ENCODE measurements at regions not wholly inside any gene's neighbourhood (a gene's known extent, or its start where the extent isn't known, plus 50 kb on each side); places are given as distances from the start of the nearest gene placed in this dataset.
A peak's percentile ranks its signal among the peaks of the same experiment; 100 is the strongest.

- Histone ChIP-seq H3K79me2 (ENCODE audit: control insufficient read depth, low read length) (no peaks in the 10 kb centered on the region), H3K4me1 (ENCODE audit: control insufficient read depth, low read length) (no peaks in the 10 kb centered on the region), H3K36me3 (ENCODE audit: control insufficient read depth, low read length) (no peaks in the 10 kb centered on the region), H3F3A (ENCODE audit: control insufficient read depth, insufficient read depth) (no peaks in the 10 kb centered on the region), H3K9me3 (ENCODE audit: control insufficient read depth, insufficient read depth, low read length) (no peaks in the 10 kb centered on the region), H3K27me3 (ENCODE audit: control insufficient read depth, low read length) (no peaks in the 10 kb centered on the region), H3K4me3 (ENCODE audit: low read length) (no peak overlapping the region), H4K20me1 (ENCODE audit: control insufficient read depth, insufficient read depth, low read depth, low read length) (no peaks in the 10 kb centered on the region), H3K27ac (ENCODE audit: low read depth, low read length) (no peak overlapping the region), H3K9me2 (replicated peaks; ENCODE audit: control insufficient read depth, low read length) (no peaks in the 10 kb centered on the region), H3K4me2 (ENCODE audit: low read length) (no peak overlapping the region)
- TF ChIP-seq CTCF (IDR thresholded peaks at IDR 0.05; ENCODE audit: low read depth, low read length, poor library complexity, severe bottlenecking) (no peak), EZH2phosphoT487 (IDR thresholded peaks at IDR 0.05; ENCODE audit: borderline replicate concordance, low read length) (no peak)
Observed at GRCh38 chr16:5607169-5607568, 509.6 kb upstream of the EEF2KMT start.

GRCh38 chr16:5605404-5605803 is 507.8 kb upstream of the EEF2KMT start:
- H3K4me1 ChIP-seq (ENCODE audit: control insufficient read depth, low read length) = no peaks in the 10 kb centered on the region
- no peaks in the 10 kb centered on the region for H3K9me2 ChIP-seq (replicated peaks; ENCODE audit: control insufficient read depth, low read length)
- no peak overlapping the region for H3K4me3 ChIP-seq (ENCODE audit: low read length)
- H3K27ac ChIP-seq (ENCODE audit: low read depth, low read length) = no peak overlapping the region
- no peaks in the 10 kb centered on the region for H4K20me1 ChIP-seq (ENCODE audit: control insufficient read depth, insufficient read depth, low read depth, low read length)
- no peak overlapping the region for H3K4me2 ChIP-seq (ENCODE audit: low read length)
- no peaks in the 10 kb centered on the region for H3K79me2 ChIP-seq (ENCODE audit: control insufficient read depth, low read length)
- no peaks in the 10 kb centered on the region for H3F3A ChIP-seq (ENCODE audit: control insufficient read depth, insufficient read depth)
- H3K27me3 ChIP-seq (ENCODE audit: control insufficient read depth, low read length) = no peaks in the 10 kb centered on the region
- no peaks in the 10 kb centered on the region for H3K9me3 ChIP-seq (ENCODE audit: control insufficient read depth, insufficient read depth, low read length)
- H3K36me3 ChIP-seq (ENCODE audit: control insufficient read depth, low read length) = no peaks in the 10 kb centered on the region
- TF ChIP-seq CTCF (IDR thresholded peaks at IDR 0.05; ENCODE audit: low read depth, low read length, poor library complexity, severe bottlenecking) (no peak), EZH2phosphoT487 (IDR thresholded peaks at IDR 0.05; ENCODE audit: borderline replicate concordance, low read length) (no peak)

- H4K20me1 ChIP-seq (ENCODE audit: control insufficient read depth, insufficient read depth, low read depth, low read length) = no peaks in the 10 kb centered on the region
- no peaks in the 10 kb centered on the region for H3F3A ChIP-seq (ENCODE audit: control insufficient read depth, insufficient read depth)
- H3K79me2 ChIP-seq (ENCODE audit: control insufficient read depth, low read length) = no peaks in the 10 kb centered on the region
- H3K4me1 ChIP-seq (ENCODE audit: control insufficient read depth, low read length) = no peaks in the 10 kb centered on the region
- no peak overlapping the region for H3K4me2 ChIP-seq (ENCODE audit: low read length)
- H3K36me3 ChIP-seq (ENCODE audit: control insufficient read depth, low read length) = no peaks in the 10 kb centered on the region
- no peaks in the 10 kb centered on the region for H3K9me3 ChIP-seq (ENCODE audit: control insufficient read depth, insufficient read depth, low read length)
- H3K27me3 ChIP-seq (ENCODE audit: control insufficient read depth, low read length) = no peaks in the 10 kb centered on the region
- TF ChIP-seq EZH2phosphoT487 (IDR thresholded peaks at IDR 0.05; ENCODE audit: borderline replicate concordance, low read length) (no peak), CTCF (IDR thresholded peaks at IDR 0.05; ENCODE audit: low read depth, low read length, poor library complexity, severe bottlenecking) (peak; percentile 48)
- no peak overlapping the region for H3K27ac ChIP-seq (ENCODE audit: low read depth, low read length)
- no peak overlapping the region for H3K4me3 ChIP-seq (ENCODE audit: low read length)
- H3K9me2 ChIP-seq (replicated peaks; ENCODE audit: control insufficient read depth, low read length) = no peaks in the 10 kb centered on the region
Observed at GRCh38 chr16:5604770-5605169, 507.2 kb upstream of the EEF2KMT start.

- Histone ChIP-seq H3K4me2 (ENCODE audit: low read length) (no peak overlapping the region), H3K27me3 (ENCODE audit: control insufficient read depth, low read length) (no peaks in the 10 kb centered on the region), H3K9me3 (ENCODE audit: control insufficient read depth, insufficient read depth, low read length) (no peaks in the 10 kb centered on the region), H3K79me2 (ENCODE audit: control insufficient read depth, low read length) (no peaks in the 10 kb centered on the region), H4K20me1 (ENCODE audit: control insufficient read depth, insufficient read depth, low read depth, low read length) (no peaks in the 10 kb centered on the region), H3K9me2 (replicated peaks; ENCODE audit: control insufficient read depth, low read length) (no peaks in the 10 kb centered on the region), H3K4me1 (ENCODE audit: control insufficient read depth, low read length) (no peaks in the 10 kb centered on the region), H3K36me3 (ENCODE audit: control insufficient read depth, low read length) (no peaks in the 10 kb centered on the region), H3K27ac (ENCODE audit: low read depth, low read length) (no peak overlapping the region), H3K4me3 (ENCODE audit: low read length) (no peak overlapping the region), H3F3A (ENCODE audit: control insufficient read depth, insufficient read depth) (no peaks in the 10 kb centered on the region)
- TF ChIP-seq EZH2phosphoT487 (IDR thresholded peaks at IDR 0.05; ENCODE audit: borderline replicate concordance, low read length) = no peak
- no peak for TF ChIP-seq CTCF (IDR thresholded peaks at IDR 0.05; ENCODE audit: low read depth, low read length, poor library complexity, severe bottlenecking)
Observed at GRCh38 chr16:5603836-5604235, 506.2 kb upstream of the EEF2KMT start.
